RWPE2 (cell line): ENCODE measurements at regions not wholly inside any gene's neighbourhood (a gene's known extent, or its start where the extent isn't known, plus 50 kb on each side); places are given as distances from the start of the nearest gene placed in this dataset.

ENCODE experiments used
- ATAC-seq: fragments of 200-7000 bp; cut with Tn5 transposase; 3 replicates; pipeline ENCODE4 v1.9.1; 2021; ENCODE audit warnings: low read depth
- DNase-seq: peaks from one replicate; pipeline ENCODE4 v3.0.0-alpha.2; 2020; ENCODE audit warnings: low spot score
- H3K27ac ChIP-seq: fragments of 450-650 bp; 2 replicates; pipeline ENCODE4 v1.5.1; 2017; ENCODE audit warnings: mild to moderate bottlenecking; ENCODE audit not compliant: poor library complexity, severe bottlenecking
- H3K27me3 ChIP-seq: fragments of 250-450 bp; sonication (Bioruptor Pico); 2 replicates; pipeline ENCODE4 v1.5.1; 2021; ENCODE audit warnings: mild to moderate bottlenecking, moderate library complexity; ENCODE audit not compliant: insufficient read depth, poor library complexity, severe bottlenecking
- H3K36me3 ChIP-seq: fragments of 250-450 bp; sonication (Bioruptor Pico); 2 replicates; pipeline ENCODE4 v1.5.1; 2020; ENCODE audit warnings: low read depth, mild to moderate bottlenecking, moderate library complexity
- H3K4me1 ChIP-seq: fragments of 250-450 bp; sonication (Bioruptor Pico); 2 replicates; pipeline ENCODE4 v1.5.1; 2021; ENCODE audit warnings: mild to moderate bottlenecking, moderate library complexity; ENCODE audit not compliant: insufficient read depth, poor library complexity, severe bottlenecking
- H3K4me3 ChIP-seq: fragments of 250-450 bp; sonication (Bioruptor Pico); 2 replicates; pipeline ENCODE4 v1.5.1; 2021; ENCODE audit warnings: mild to moderate bottlenecking, moderate library complexity; ENCODE audit not compliant: severe bottlenecking
- H3K9me3 ChIP-seq: fragments of 250-450 bp; sonication (Bioruptor Pico); 2 replicates; pipeline ENCODE4 v1.5.1; 2021; ENCODE audit warnings: mild to moderate bottlenecking, moderate library complexity; ENCODE audit not compliant: severe bottlenecking
- CTCF ChIP-seq: fragments of 450-650 bp; IDR thresholded peaks from one replicate; pipeline ENCODE4 v1.5.1; 2017; ENCODE audit warnings: mild to moderate bottlenecking, moderate library complexity; ENCODE audit not compliant: poor library complexity, severe bottlenecking

- H3K36me3 ChIP-seq: no peaks in the 10 kb centered on the region
- no peak for TF ChIP-seq CTCF
- no peaks in the 10 kb centered on the region for H3K9me3 ChIP-seq
- ATAC-seq: peak; percentile 64
- H3K4me1 ChIP-seq: no peaks in the 10 kb centered on the region
- no peak overlapping the region for H3K4me3 ChIP-seq
- DNase-seq: no peak
- no peaks in the 10 kb centered on the region for H3K27me3 ChIP-seq
- no peak overlapping the region for H3K27ac ChIP-seq
Measured at GRCh38 chr5:117414926-117415325, 840.3 kb upstream of the SEMA6A start.

GRCh38 chr5:117411701-117412100 is 837.1 kb upstream of the SEMA6A start:
- TF ChIP-seq CTCF: no peak
- ATAC-seq (no peak), DNase-seq (no peak)
- no peak overlapping the region for H3K27ac ChIP-seq
- H3K9me3 ChIP-seq: no peaks in the 10 kb centered on the region
- H3K27me3 ChIP-seq: no peaks in the 10 kb centered on the region
- no peaks in the 10 kb centered on the region for H3K4me1 ChIP-seq
- H3K36me3 ChIP-seq: no peaks in the 10 kb centered on the region
- no peak overlapping the region for H3K4me3 ChIP-seq

GRCh38 chr5:117405197-117405596 is 830.6 kb upstream of the SEMA6A start:
- Histone ChIP-seq H3K27ac (no peak overlapping the region), H3K4me1 (no peaks in the 10 kb centered on the region)

GRCh38 chr5:117394506-117395157 is 820.0 kb upstream of the SEMA6A start:
- no peak overlapping the region for H3K4me3 ChIP-seq
- peaks cover 5% of the 10 kb centered on the region for H3K27me3 ChIP-seq
- H3K9me3 ChIP-seq: no peaks in the 10 kb centered on the region
- no peak for TF ChIP-seq CTCF
- no peaks in the 10 kb centered on the region for H3K36me3 ChIP-seq
- H3K4me1 ChIP-seq: no peaks in the 10 kb centered on the region
- no peak for ATAC-seq
- no peak overlapping the region for H3K27ac ChIP-seq
- DNase-seq: no peak

More at GRCh38 chr5:117405197-117405596, 830.6 kb upstream of the SEMA6A start:
- no peak overlapping the region for H3K4me3 ChIP-seq
- ATAC-seq: no peak
- no peaks in the 10 kb centered on the region for H3K36me3 ChIP-seq
- H3K27me3 ChIP-seq: no peaks in the 10 kb centered on the region
- no peak for DNase-seq
- no peaks in the 10 kb centered on the region for H3K9me3 ChIP-seq
- no peak for TF ChIP-seq CTCF

GRCh38 chr5:117393125-117393524 is 818.5 kb upstream of the SEMA6A start:
- Histone ChIP-seq H3K27ac (no peak overlapping the region), H3K36me3 (no peaks in the 10 kb centered on the region), H3K27me3 (peaks cover 5% of the 10 kb centered on the region), H3K4me3 (no peak overlapping the region), H3K9me3 (no peaks in the 10 kb centered on the region), H3K4me1 (no peaks in the 10 kb centered on the region)
- TF ChIP-seq CTCF: no peak
- ATAC-seq (no peak), DNase-seq (no peak)
